ENCODE measurements at regions not wholly inside any gene's neighbourhood (a gene's known extent, or its start where the extent isn't known, plus 50 kb on each side); places are given as distances from the start of the nearest gene placed in this dataset.

DNA sequence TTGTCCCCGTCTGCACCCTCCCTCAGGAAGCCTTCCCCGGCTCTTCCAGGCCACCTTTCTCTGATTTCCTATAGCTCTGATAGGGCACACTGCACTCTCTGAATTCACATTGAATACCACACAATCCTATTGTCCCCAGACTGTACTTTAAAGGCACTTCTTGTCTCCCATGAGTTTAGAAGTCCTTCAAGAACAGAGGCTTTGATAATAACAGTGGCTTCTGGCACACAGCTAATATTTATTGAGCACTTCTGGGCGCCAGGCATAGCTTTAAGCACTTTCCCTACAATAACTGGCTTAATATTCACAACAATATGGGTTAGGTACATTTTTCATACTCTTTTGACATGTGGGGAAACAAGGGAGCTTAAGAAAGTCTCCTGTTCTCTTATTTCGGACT is 169.7 kb upstream of the IRX6 start:
- Histone ChIP-seq H3K4me3 (ENCODE audit: low read length) (no peak overlapping the region), H3K4me1 (ENCODE audit: control insufficient read depth, insufficient read depth, low read length) (no peaks in the 10 kb centered on the region), H3K27me3 (ENCODE audit: control insufficient read depth, insufficient read depth, low read length) (no peaks in the 10 kb centered on the region), H3K9me3 (ENCODE audit: control insufficient read depth, insufficient read depth, low read length) (no peaks in the 10 kb centered on the region), H3K27ac (ENCODE audit: low read length) (no peak overlapping the region), H3K36me3 (ENCODE audit: control insufficient read depth, insufficient read depth, low read length) (no peaks in the 10 kb centered on the region)
- ATAC-seq (no peak), DNase-seq (no peak)
- peaks cover 0 to 2% of the 10 kb centered on the region in 2 donors for H3K9me3 Mint-ChIP-seq
- peaks cover 0 to 12% of the 10 kb centered on the region in 2 donors for H3K27me3 Mint-ChIP-seq (ENCODE audit: low read depth in 2 of 2)
- no peak overlapping the region for H3K27ac Mint-ChIP-seq
- intact Hi-C loops (cut with micrococcal nuclease), result no loop called here
- H3K4me1 Mint-ChIP-seq, result no peaks in the 10 kb centered on the region
- H3K36me3 Mint-ChIP-seq, result no peaks in the 10 kb centered on the region
- TF ChIP-seq, protein P1, sequence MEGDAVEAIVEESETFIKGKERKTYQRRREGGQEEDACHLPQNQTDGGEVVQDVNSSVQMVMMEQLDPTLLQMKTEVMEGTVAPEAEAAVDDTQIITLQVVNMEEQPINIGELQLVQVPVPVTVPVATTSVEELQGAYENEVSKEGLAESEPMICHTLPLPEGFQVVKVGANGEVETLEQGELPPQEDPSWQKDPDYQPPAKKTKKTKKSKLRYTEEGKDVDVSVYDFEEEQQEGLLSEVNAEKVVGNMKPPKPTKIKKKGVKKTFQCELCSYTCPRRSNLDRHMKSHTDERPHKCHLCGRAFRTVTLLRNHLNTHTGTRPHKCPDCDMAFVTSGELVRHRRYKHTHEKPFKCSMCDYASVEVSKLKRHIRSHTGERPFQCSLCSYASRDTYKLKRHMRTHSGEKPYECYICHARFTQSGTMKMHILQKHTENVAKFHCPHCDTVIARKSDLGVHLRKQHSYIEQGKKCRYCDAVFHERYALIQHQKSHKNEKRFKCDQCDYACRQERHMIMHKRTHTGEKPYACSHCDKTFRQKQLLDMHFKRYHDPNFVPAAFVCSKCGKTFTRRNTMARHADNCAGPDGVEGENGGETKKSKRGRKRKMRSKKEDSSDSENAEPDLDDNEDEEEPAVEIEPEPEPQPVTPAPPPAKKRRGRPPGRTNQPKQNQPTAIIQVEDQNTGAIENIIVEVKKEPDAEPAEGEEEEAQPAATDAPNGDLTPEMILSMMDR (IDR thresholded peaks at IDR 0.05), result no peak
- no peak overlapping the region for H3K4me3 Mint-ChIP-seq
- whole genome bisulfite sequencing (ENCODE audit: insufficient coverage), result 82% methylated on average over 4 of the region's 4 CpGs

DNA sequence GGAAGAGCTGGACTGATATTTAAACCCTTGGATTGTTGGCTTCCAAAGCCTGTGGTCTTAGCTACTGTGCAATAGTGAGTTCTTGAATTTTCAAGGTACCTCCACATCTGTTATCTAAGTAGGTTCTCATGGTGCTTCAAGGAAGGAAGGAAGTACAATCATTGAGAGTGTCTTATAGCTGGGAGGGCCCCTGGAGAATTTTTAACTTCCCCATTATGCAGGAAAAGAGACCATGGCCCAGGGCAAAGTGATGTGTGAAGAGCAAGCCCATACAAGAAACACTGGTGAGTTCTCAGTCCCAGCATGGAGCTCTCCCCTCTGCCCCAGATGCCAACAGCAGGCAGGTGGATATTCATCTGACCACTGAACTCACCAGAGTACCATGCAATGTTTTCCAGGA is 169.0 kb upstream of the IRX6 start:
- DNase-seq (no peak), ATAC-seq (no peak)
- no peaks in the 10 kb centered on the region for H3K9me3 ChIP-seq (ENCODE audit: control insufficient read depth, insufficient read depth, low read length)
- TF ChIP-seq, protein P1 (IDR thresholded peaks at IDR 0.05), result no peak
- intact Hi-C loops (cut with micrococcal nuclease), result no loop called here
- Mint-ChIP-seq H3K9me3 (peaks cover 0 to 4% of the 10 kb centered on the region in 2 donors), H3K27me3 (ENCODE audit: low read depth in 2 of 2) (peaks cover 0 to 12% of the 10 kb centered on the region in 2 donors), H3K36me3 (no peaks in the 10 kb centered on the region), H3K4me1 (no peaks in the 10 kb centered on the region), H3K4me3 (no peak overlapping the region), H3K27ac (no peak overlapping the region)
- H3K4me3 ChIP-seq (ENCODE audit: low read length), result no peak overlapping the region
- no peaks in the 10 kb centered on the region for H3K36me3 ChIP-seq (ENCODE audit: control insufficient read depth, insufficient read depth, low read length)
- H3K27ac ChIP-seq (ENCODE audit: low read length), result no peak overlapping the region
- H3K27me3 ChIP-seq (ENCODE audit: control insufficient read depth, insufficient read depth, low read length), result no peaks in the 10 kb centered on the region
- H3K4me1 ChIP-seq (ENCODE audit: control insufficient read depth, insufficient read depth, low read length), result no peaks in the 10 kb centered on the region

DNA sequence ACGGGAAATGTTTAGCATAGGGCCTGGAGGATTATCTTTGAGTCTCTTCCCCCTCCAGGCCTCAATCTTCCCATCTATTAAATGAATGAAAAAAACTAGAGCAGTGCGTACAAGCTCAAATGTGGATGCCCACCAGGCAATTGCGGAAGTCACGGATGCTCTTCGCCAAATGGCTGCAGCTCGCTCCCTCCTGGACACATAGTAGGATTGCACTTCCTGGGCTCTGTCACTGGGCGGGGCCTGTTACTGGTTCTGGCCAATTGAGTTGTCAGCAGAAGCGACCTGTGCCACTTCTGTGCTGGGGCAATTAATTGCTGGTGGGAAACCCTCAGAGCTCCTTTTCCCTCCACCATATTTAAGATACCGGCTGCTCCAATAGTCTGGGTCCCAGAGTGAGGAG is 168.2 kb upstream of the IRX6 start:
- no peaks in the 10 kb centered on the region for H3K36me3 Mint-ChIP-seq
- H3K4me3 ChIP-seq (ENCODE audit: low read length), result no peak overlapping the region
- ATAC-seq (no peak), DNase-seq (no peak)
- H3K27ac ChIP-seq (ENCODE audit: low read length), result no peak overlapping the region
- peaks cover 0 to 12% of the 10 kb centered on the region in 2 donors for H3K27me3 Mint-ChIP-seq (ENCODE audit: low read depth in 2 of 2)
- intact Hi-C loops (cut with micrococcal nuclease), result no loop called here
- no peaks in the 10 kb centered on the region for H3K9me3 ChIP-seq (ENCODE audit: control insufficient read depth, insufficient read depth, low read length)
- no peak overlapping the region for H3K27ac Mint-ChIP-seq
- no peaks in the 10 kb centered on the region for H3K4me1 Mint-ChIP-seq
- H3K27me3 ChIP-seq (ENCODE audit: control insufficient read depth, insufficient read depth, low read length), result no peaks in the 10 kb centered on the region
- H3K9me3 Mint-ChIP-seq, result peaks cover 0 to 4% of the 10 kb centered on the region in 2 donors
- TF ChIP-seq, protein P1 (IDR thresholded peaks at IDR 0.05), result no peak
- no peak overlapping the region for H3K4me3 Mint-ChIP-seq
- no peaks in the 10 kb centered on the region for H3K4me1 ChIP-seq (ENCODE audit: control insufficient read depth, insufficient read depth, low read length)
- no peaks in the 10 kb centered on the region for H3K36me3 ChIP-seq (ENCODE audit: control insufficient read depth, insufficient read depth, low read length)
- 96% methylated on average over 8 of the region's 9 CpGs for WGBS (ENCODE audit: insufficient coverage)

DNA sequence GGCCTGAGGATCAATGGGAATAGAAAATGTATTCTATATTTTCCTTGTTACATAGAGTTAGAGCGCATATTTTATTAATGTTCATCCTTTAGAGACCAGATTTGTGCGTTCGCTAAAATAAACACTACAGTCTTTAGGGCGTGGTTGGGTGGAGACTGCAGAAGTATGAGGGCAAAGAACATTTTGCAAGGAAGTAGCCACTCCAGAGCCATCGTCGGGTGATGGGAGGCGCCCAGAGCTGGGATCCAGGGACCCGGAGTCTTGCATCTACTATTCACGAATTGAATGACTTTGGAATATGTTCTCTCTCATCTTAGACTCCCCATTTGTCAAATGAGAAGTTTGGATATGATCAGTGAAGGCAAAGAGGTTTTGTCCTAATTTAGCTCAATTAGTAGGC is 154.2 kb upstream of the IRX6 start:
- no peaks in the 10 kb centered on the region for H3K9me3 Mint-ChIP-seq
- no peaks in the 10 kb centered on the region for H3K36me3 Mint-ChIP-seq
- Histone ChIP-seq H3K36me3 (ENCODE audit: control insufficient read depth, insufficient read depth, low read length) (no peaks in the 10 kb centered on the region), H3K9me3 (ENCODE audit: control insufficient read depth, insufficient read depth, low read length) (no peaks in the 10 kb centered on the region), H3K27ac (ENCODE audit: low read length) (no peak overlapping the region), H3K4me1 (ENCODE audit: control insufficient read depth, insufficient read depth, low read length) (no peaks in the 10 kb centered on the region), H3K4me3 (ENCODE audit: low read length) (no peak overlapping the region), H3K27me3 (ENCODE audit: control insufficient read depth, insufficient read depth, low read length) (no peaks in the 10 kb centered on the region)
- H3K4me3 Mint-ChIP-seq, result no peak overlapping the region
- H3K27ac Mint-ChIP-seq, result no peak overlapping the region
- WGBS (ENCODE audit: insufficient coverage), result 89% methylated on average over 9 of the region's 9 CpGs
- H3K4me1 Mint-ChIP-seq, result no peaks in the 10 kb centered on the region
- no peak for DNase-seq
- intact Hi-C loops (cut with micrococcal nuclease), result no loop called here
- H3K27me3 Mint-ChIP-seq (ENCODE audit: low read depth in 2 of 2), result no peaks in the 10 kb centered on the region
- TF ChIP-seq, protein P1 (IDR thresholded peaks at IDR 0.05), result no peak
- no peak for ATAC-seq
